Neural cell (in vitro differentiated cells): ENCODE measurements at regions not wholly inside any gene's neighbourhood (a gene's known extent, or its start where the extent isn't known, plus 50 kb on each side); places are given as distances from the start of the nearest gene placed in this dataset.

Experiments
- H2AFZ ChIP-seq: fragments of 200-600, 300-800 bp; sonication (generic), shearing (Covaris generic); 2 replicates; pipeline ENCODE4 v1.6.0; 2014; ENCODE audit warnings: low read depth, mild to moderate bottlenecking, antibody characterized with exemption, low read length, moderate library complexity
- H3F3A ChIP-seq: fragments of 200-600 bp; shearing (Covaris generic); 2 replicates; pipeline ENCODE4 v1.6.1; 2016; ENCODE audit warnings: mild to moderate bottlenecking, moderate library complexity, mixed read lengths, antibody characterized with exemption, low read length; ENCODE audit not compliant: insufficient read depth, poor library complexity, severe bottlenecking
- H3K27ac ChIP-seq: fragments of 200-600, 300-800 bp; sonication (generic), shearing (Covaris generic); 2 replicates; pipeline ENCODE4 v1.5.1; 2014; ENCODE audit warnings: mild to moderate bottlenecking, low read length, moderate library complexity
- H3K27me3 ChIP-seq: fragments of 300-800, 200-600 bp; sonication (generic), shearing (Covaris generic); 2 replicates; pipeline ENCODE4 v1.6.0; 2014; ENCODE audit warnings: mild to moderate bottlenecking, low read depth, low read length, moderate library complexity; ENCODE audit not compliant: insufficient read depth
- H3K36me3 ChIP-seq: fragments of 300-800, 200-600 bp; sonication (generic), shearing (Covaris generic); 2 replicates; pipeline ENCODE4 v1.5.1; 2014; ENCODE audit warnings: mild to moderate bottlenecking, antibody characterized with exemption, low read length, moderate library complexity; ENCODE audit not compliant: insufficient read depth
- H3K4me2 ChIP-seq: fragments of 300-800, 200-600 bp; sonication (generic), shearing (Covaris generic); 2 replicates; pipeline ENCODE4 v1.6.0; 2014; ENCODE audit warnings: mild to moderate bottlenecking, low read length
- H3K4me3 ChIP-seq: fragments of 300-800, 200-600 bp; sonication (generic), shearing (Covaris generic); 2 replicates; pipeline ENCODE4 v1.5.1; 2014; ENCODE audit warnings: mild to moderate bottlenecking, low read length, moderate library complexity
- H3K79me2 ChIP-seq: fragments of 200-600 bp; shearing (Covaris generic); replicated peaks from 2 replicates; pipeline ENCODE4 v1.6.0; 2014; ENCODE audit warnings: mild to moderate bottlenecking, low read length, moderate library complexity; ENCODE audit not compliant: insufficient read depth
- H3K9ac ChIP-seq: fragments of 300-800, 200-600 bp; sonication (generic), shearing (Covaris generic); 2 replicates; pipeline ENCODE4 v1.6.1; 2016; ENCODE audit warnings: mild to moderate bottlenecking, low read length, mixed read lengths
- H3K9me2 ChIP-seq: fragments of 200-600 bp; shearing (Covaris generic); 2 replicates; pipeline ENCODE4 v1.6.1; 2016; ENCODE audit warnings: mild to moderate bottlenecking, low read length, mixed read lengths; ENCODE audit not compliant: insufficient read depth
- H3K9me3 ChIP-seq: fragments of 200-600, 300-800 bp; sonication (generic), shearing (Covaris generic); 2 replicates; pipeline ENCODE4 v1.6.1; 2016; ENCODE audit warnings: mild to moderate bottlenecking, mixed run types, low read length, moderate library complexity, mixed read lengths
- H4K20me1 ChIP-seq: fragments of 200-600 bp; shearing (Covaris generic); 2 replicates; pipeline ENCODE4 v1.6.1; 2016; ENCODE audit warnings: mild to moderate bottlenecking, mixed run types; ENCODE audit not compliant: insufficient read depth
- CTCF ChIP-seq: fragments of 450-650 bp; IDR thresholded peaks from 2 replicates; pipeline ENCODE4 v1.5.1; 2014; ENCODE audit warnings: antibody characterized with exemption, mild to moderate bottlenecking, moderate library complexity; ENCODE audit not compliant: poor library complexity, severe bottlenecking
- EP300 ChIP-seq: fragments of 450-650 bp; conservative IDR thresholded peaks from 2 replicates; pipeline ENCODE4 v1.6.1; 2014; ENCODE audit warnings: antibody characterized with exemption, mild to moderate bottlenecking, moderate library complexity; ENCODE audit not compliant: poor library complexity, severe bottlenecking
- EZH2 ChIP-seq: fragments of 200-600, 300-800 bp; shearing (Covaris generic), sonication (generic); IDR thresholded peaks from 2 replicates; pipeline ENCODE4 v1.6.1; 2014; ENCODE audit warnings: antibody characterized with exemption, low read length, borderline replicate concordance, mild to moderate bottlenecking; ENCODE audit not compliant: insufficient read depth, poor library complexity, severe bottlenecking
- MXI1 ChIP-seq: fragments of 450-650 bp; conservative IDR thresholded peaks from 2 replicates; pipeline ENCODE4 v1.6.1; 2014; ENCODE audit warnings: antibody characterized with exemption, mild to moderate bottlenecking; ENCODE audit not compliant: poor library complexity, severe bottlenecking
- POLR2AphosphoS5 ChIP-seq: IDR thresholded peaks from 2 replicates; pipeline ENCODE4 v1.6.1; 2012
- RAD21 ChIP-seq: fragments of 450-650 bp; conservative IDR thresholded peaks from 2 replicates; pipeline ENCODE4 v1.6.1; 2014; ENCODE audit warnings: antibody characterized with exemption, mild to moderate bottlenecking, moderate library complexity
- REST ChIP-seq: IDR thresholded peaks from 2 replicates; pipeline ENCODE4 v1.6.1; 2012; ENCODE audit warnings: borderline replicate concordance
- SMC3 ChIP-seq: fragments of 450-650 bp; conservative IDR thresholded peaks from 2 replicates; pipeline ENCODE4 v1.6.1; 2014; ENCODE audit warnings: antibody characterized with exemption, mild to moderate bottlenecking, moderate library complexity; ENCODE audit not compliant: poor library complexity
- TAF1 ChIP-seq: IDR thresholded peaks from 2 replicates; pipeline ENCODE4 v1.6.1; 2012; ENCODE audit warnings: low read depth

- Histone ChIP-seq H3K9ac (no peak overlapping the region), H3K27ac (no peak overlapping the region), H3K36me3 (no peaks in the 10 kb centered on the region), H3K4me3 (no peak overlapping the region), H3K9me2 (no peaks in the 10 kb centered on the region), H3K79me2 (no peaks in the 10 kb centered on the region), H3F3A (no peaks in the 10 kb centered on the region), H3K4me2 (no peak overlapping the region), H3K9me3 (peaks cover 6% of the 10 kb centered on the region), H2AFZ (no peak overlapping the region), H3K27me3 (no peaks in the 10 kb centered on the region), H4K20me1 (no peaks in the 10 kb centered on the region)
- no peak for TF ChIP-seq EP300
- TF ChIP-seq POLR2AphosphoS5: no peak
- TF ChIP-seq RAD21: no peak
- TF ChIP-seq EZH2: no peak
- TF ChIP-seq SMC3: no peak
- TF ChIP-seq CTCF: no peak
- no peak for TF ChIP-seq REST
- TF ChIP-seq TAF1: no peak
- TF ChIP-seq MXI1: no peak
Measured at GRCh38 chr5:17829456-17829855, 195.2 kb downstream of the TAF11L14 start.

GRCh38 chr5:17831279-17831678 lies 197.0 kb downstream of the TAF11L14 start:
- peak overlapping the region; percentile 22 for H3K9ac ChIP-seq
- H3K9me3 ChIP-seq: peaks cover 4% of the 10 kb centered on the region
- no peaks in the 10 kb centered on the region for H3K27me3 ChIP-seq
- peak overlapping the region; percentile 60 for H3K27ac ChIP-seq
- no peaks in the 10 kb centered on the region for H3K9me2 ChIP-seq
- no peaks in the 10 kb centered on the region for H3F3A ChIP-seq
- H3K79me2 ChIP-seq: no peaks in the 10 kb centered on the region
- no peaks in the 10 kb centered on the region for H4K20me1 ChIP-seq
- no peaks in the 10 kb centered on the region for H3K36me3 ChIP-seq
- H3K4me3 ChIP-seq: no peak overlapping the region
- TF ChIP-seq SMC3: peak; percentile 26
- TF ChIP-seq TAF1: peak; percentile 41
- TF ChIP-seq EZH2: no peak
- peak; percentile 22 for TF ChIP-seq POLR2AphosphoS5
- peak; percentile 46 for TF ChIP-seq REST
- no peak for TF ChIP-seq CTCF
- TF ChIP-seq MXI1: no peak
- peak; percentile 19 for TF ChIP-seq RAD21
- no peak for TF ChIP-seq EP300
- peak overlapping the region; percentile 35 for H2AFZ ChIP-seq
- no peak overlapping the region for H3K4me2 ChIP-seq
